ENCODE measurements at regions not wholly inside any gene's neighbourhood (a gene's known extent, or its start where the extent isn't known, plus 50 kb on each side); places are given as distances from the start of the nearest gene placed in this dataset.

DNA sequence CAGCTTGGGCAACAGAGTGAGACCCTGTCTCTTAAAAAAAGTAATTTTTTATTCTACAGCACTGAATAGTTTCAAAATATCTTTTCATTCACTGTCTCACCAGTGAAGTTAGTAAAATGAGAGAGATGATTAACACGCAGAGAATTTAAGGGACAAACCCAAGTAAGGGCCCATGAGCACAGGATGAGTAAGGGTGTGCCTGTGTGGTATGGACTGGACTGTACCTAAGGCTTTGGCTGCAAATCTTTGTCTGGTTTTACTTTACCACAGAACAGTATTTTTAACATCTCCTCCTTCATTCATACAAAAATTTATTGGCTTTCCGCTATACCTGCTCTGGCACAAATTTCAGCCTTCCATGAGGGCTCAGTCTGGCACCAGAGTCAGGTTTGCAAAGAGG, 433.3 kb downstream of the UTRN start:
- no peak for TF ChIP-seq CTCF (IDR thresholded peaks at IDR 0.05)
- TF ChIP-seq ZFX (IDR thresholded peaks at IDR 0.05; ENCODE audit: borderline replicate concordance), result no peak

All from 22Rv1 (cell line).